ENCODE measurements at regions not wholly inside any gene's neighbourhood (a gene's known extent, or its start where the extent isn't known, plus 50 kb on each side); places are given as distances from the start of the nearest gene placed in this dataset.

DNA sequence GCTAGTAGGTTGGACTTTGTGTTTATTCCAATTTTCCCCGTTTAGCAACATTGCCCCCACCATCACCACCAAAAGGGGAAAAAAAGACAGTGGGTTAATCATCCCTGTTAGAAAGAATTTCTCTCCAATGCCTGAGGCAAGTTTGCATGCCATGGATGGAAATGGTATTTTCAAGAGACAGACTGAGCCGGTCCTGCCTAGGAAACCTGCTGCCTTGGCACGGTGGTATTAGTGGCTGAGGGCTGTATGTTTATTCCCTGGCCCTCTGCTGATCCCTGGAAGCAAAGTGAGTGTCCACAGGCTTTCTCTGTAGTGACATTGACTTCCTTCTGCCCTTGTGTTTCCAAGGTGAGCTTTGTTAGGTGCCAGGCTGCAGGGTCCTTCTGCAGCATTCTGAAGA lies 427.0 kb upstream of the RBFOX1 start:
- TF ChIP-seq CTCF (IDR thresholded peaks at IDR 0.05) (no peak), POLR2AphosphoS5 (IDR thresholded peaks at IDR 0.05) (no peak)
